ENCODE measurements at regions not wholly inside any gene's neighbourhood (a gene's known extent, or its start where the extent isn't known, plus 50 kb on each side); places are given as distances from the start of the nearest gene placed in this dataset.
A peak's percentile ranks its signal among the peaks of the same experiment; 100 is the strongest.
"Not testable (repeated sequence)": the region's sequence is repeated elsewhere in the genome, so short reads cannot be mapped to it uniquely, and the experiment has no call there.

DNA sequence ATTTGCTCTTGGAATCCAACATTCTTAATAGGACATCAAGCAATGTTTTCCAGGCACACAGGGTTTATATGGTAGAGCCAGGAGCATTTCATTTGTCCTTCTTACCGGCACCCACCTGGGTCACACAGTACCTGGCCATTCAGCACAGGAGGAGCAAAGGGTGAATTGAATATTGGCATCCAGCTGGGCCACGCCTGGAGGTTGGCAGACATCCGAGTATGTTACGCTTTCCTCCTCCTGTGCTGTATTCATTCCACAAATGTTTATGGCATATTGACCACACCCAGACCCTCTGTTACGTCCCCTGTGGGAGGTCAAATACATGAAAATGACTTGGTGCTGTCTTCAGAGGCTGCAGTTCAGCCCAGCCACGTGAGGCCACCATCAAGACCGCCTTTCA lies 206.2 kb downstream of the RTP5 start:
- no peak for DNase-seq
- Mint-ChIP-seq H3K4me1 (peaks cover 21 to 22% of the 10 kb centered on the region in 2 experiments), H3K36me3 (ENCODE audit: insufficient read depth in 1 of 3, low read depth in 3 of 3) (no peaks in the 10 kb centered on the region), H3K9me3 (no peaks in the 10 kb centered on the region), H3K27me3 (ENCODE audit: low read depth) (peaks cover 68% of the 10 kb centered on the region), H3K4me3 (peak overlapping the region in 1 of 2 experiments; percentile 31; a peak in 1 of 5 replicates), H3K27ac (no peak overlapping the region; a peak in 1 of 7 replicates)
- no peak overlapping the region for H3K14ac ChIP-seq (ENCODE audit: insufficient read depth, low read length)
- no peak overlapping the region for H2BK12ac ChIP-seq (ENCODE audit: insufficient read length, low read depth, low read length)
- H2AK5ac ChIP-seq (ENCODE audit: insufficient read length, low read length), result no peak overlapping the region
- H3K9me3 ChIP-seq (ENCODE audit: control insufficient read depth, low read depth, low read length), result no peaks in the 10 kb centered on the region
- WGBS (ENCODE audit: extremely low coverage, insufficient read length, low lambda C conversion rate), result no CpG with 5 or more reads among the region's 7 CpGs
- no peak overlapping the region for H3K23ac ChIP-seq (ENCODE audit: insufficient read length, low read depth, low read length)
- no peak overlapping the region for H4K8ac ChIP-seq (replicated peaks; ENCODE audit: insufficient read length, low read depth, low read length)
- peaks cover 3% of the 10 kb centered on the region; the same call in 1 of the 2 replicates for H3K4me1 ChIP-seq (ENCODE audit: insufficient read depth, low read length)
- no peak overlapping the region for H2BK20ac ChIP-seq (ENCODE audit: low read depth, low read length, poor library complexity, severe bottlenecking)
- no peak overlapping the region for H3K18ac ChIP-seq (ENCODE audit: insufficient read length, low read depth, low read length)
- no peaks in the 10 kb centered on the region for H3K79me2 ChIP-seq (ENCODE audit: insufficient read depth, low read length)
- H4K20me1 ChIP-seq (ENCODE audit: control insufficient read depth, insufficient read depth, insufficient read length), result no peaks in the 10 kb centered on the region
- H3K27me3 ChIP-seq (ENCODE audit: insufficient read depth, low read length), result no peaks in the 10 kb centered on the region
- no peak overlapping the region for H3K4me2 ChIP-seq (ENCODE audit: insufficient read depth, insufficient read length, low read length)
- H2BK120ac ChIP-seq (ENCODE audit: low read depth, low read length, poor library complexity, severe bottlenecking), result no peak overlapping the region
- no peak overlapping the region for H4K91ac ChIP-seq (ENCODE audit: insufficient read length, low read depth, low read length)
- H3K23me2 ChIP-seq (ENCODE audit: insufficient read length, low read depth, low read length, poor library complexity, severe bottlenecking), result no peaks in the 10 kb centered on the region
- no peaks in the 10 kb centered on the region for H3K79me1 ChIP-seq (ENCODE audit: insufficient read depth, low read depth, low read length, poor library complexity, severe bottlenecking)
- no peak overlapping the region for H2BK5ac ChIP-seq (ENCODE audit: insufficient read length, low read length)
- no peak overlapping the region for H2BK15ac ChIP-seq (ENCODE audit: low read depth, low read length)
- no peak overlapping the region for H2AFZ ChIP-seq (ENCODE audit: low read length)
- TF ChIP-seq, protein P1, sequence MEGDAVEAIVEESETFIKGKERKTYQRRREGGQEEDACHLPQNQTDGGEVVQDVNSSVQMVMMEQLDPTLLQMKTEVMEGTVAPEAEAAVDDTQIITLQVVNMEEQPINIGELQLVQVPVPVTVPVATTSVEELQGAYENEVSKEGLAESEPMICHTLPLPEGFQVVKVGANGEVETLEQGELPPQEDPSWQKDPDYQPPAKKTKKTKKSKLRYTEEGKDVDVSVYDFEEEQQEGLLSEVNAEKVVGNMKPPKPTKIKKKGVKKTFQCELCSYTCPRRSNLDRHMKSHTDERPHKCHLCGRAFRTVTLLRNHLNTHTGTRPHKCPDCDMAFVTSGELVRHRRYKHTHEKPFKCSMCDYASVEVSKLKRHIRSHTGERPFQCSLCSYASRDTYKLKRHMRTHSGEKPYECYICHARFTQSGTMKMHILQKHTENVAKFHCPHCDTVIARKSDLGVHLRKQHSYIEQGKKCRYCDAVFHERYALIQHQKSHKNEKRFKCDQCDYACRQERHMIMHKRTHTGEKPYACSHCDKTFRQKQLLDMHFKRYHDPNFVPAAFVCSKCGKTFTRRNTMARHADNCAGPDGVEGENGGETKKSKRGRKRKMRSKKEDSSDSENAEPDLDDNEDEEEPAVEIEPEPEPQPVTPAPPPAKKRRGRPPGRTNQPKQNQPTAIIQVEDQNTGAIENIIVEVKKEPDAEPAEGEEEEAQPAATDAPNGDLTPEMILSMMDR (conservative IDR thresholded peaks at IDR 0.05), result no peak
- no peak overlapping the region for H3T11ph ChIP-seq (ENCODE audit: low read length)
- H3K9ac ChIP-seq (ENCODE audit: extremely low read depth, insufficient read length, low read length), result no peak overlapping the region
- no peak overlapping the region for H3K4ac ChIP-seq (ENCODE audit: low read depth, low read length)
- H4K5ac ChIP-seq (ENCODE audit: insufficient read length, low read depth, low read length), result no peak overlapping the region
- H3K56ac ChIP-seq (ENCODE audit: insufficient read length, low read depth, low read length), result no peak overlapping the region
- no peak overlapping the region for H3K27ac ChIP-seq (ENCODE audit: insufficient read length, low read depth, low read length)

DNA sequence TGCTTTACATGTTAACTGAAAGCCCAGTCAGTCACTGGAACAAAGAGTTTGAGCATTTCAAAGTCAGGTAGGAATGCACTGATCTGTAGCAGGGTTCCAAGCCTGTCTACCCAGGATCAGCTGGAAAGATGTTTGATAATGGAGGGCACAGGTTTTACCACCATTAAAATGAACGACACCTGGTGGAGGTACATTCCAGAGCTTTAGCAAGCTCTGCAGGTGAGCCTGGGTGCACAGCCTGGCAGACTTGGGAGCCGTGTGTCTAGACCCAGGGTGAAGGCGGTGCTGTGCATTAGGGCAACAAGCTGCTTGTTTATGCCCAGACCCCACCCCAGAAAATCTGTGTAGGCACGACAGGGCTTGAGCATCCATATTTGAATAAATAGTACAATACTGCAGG lies 206.7 kb downstream of the RTP5 start:
- not testable (repeated sequence) for H2AK5ac ChIP-seq (ENCODE audit: insufficient read length, low read length); H3K9me3 ChIP-seq (ENCODE audit: control insufficient read depth, low read depth, low read length); H3K9ac ChIP-seq (ENCODE audit: extremely low read depth, insufficient read length, low read length); H4K8ac ChIP-seq (replicated peaks; ENCODE audit: insufficient read length, low read depth, low read length); H2BK20ac ChIP-seq (ENCODE audit: low read depth, low read length, poor library complexity, severe bottlenecking); H3K9me3 Mint-ChIP-seq; H3K4me1 ChIP-seq (ENCODE audit: insufficient read depth, low read length); H4K91ac ChIP-seq (ENCODE audit: insufficient read length, low read depth, low read length); H3K14ac ChIP-seq (ENCODE audit: insufficient read depth, low read length); H2BK12ac ChIP-seq (ENCODE audit: insufficient read length, low read depth, low read length); H3K79me2 ChIP-seq (ENCODE audit: insufficient read depth, low read length); H3K4me2 ChIP-seq (ENCODE audit: insufficient read depth, insufficient read length, low read length); DNase-seq; H3K56ac ChIP-seq (ENCODE audit: insufficient read length, low read depth, low read length); H2BK5ac ChIP-seq (ENCODE audit: insufficient read length, low read length); H3K23me2 ChIP-seq (ENCODE audit: insufficient read length, low read depth, low read length, poor library complexity, severe bottlenecking); H4K5ac ChIP-seq (ENCODE audit: insufficient read length, low read depth, low read length); H3K27me3 ChIP-seq (ENCODE audit: insufficient read depth, low read length); H2BK15ac ChIP-seq (ENCODE audit: low read depth, low read length); H3K23ac ChIP-seq (ENCODE audit: insufficient read length, low read depth, low read length); H3T11ph ChIP-seq (ENCODE audit: low read length); H3K4me3 Mint-ChIP-seq; H2BK120ac ChIP-seq (ENCODE audit: low read depth, low read length, poor library complexity, severe bottlenecking); H2AFZ ChIP-seq (ENCODE audit: low read length); H3K79me1 ChIP-seq (ENCODE audit: insufficient read depth, low read depth, low read length, poor library complexity, severe bottlenecking); H3K18ac ChIP-seq (ENCODE audit: insufficient read length, low read depth, low read length); H3K4ac ChIP-seq (ENCODE audit: low read depth, low read length); H3K27ac ChIP-seq (ENCODE audit: insufficient read length, low read depth, low read length); H3K36me3 Mint-ChIP-seq (ENCODE audit: insufficient read depth in 1 of 3, low read depth in 3 of 3); H4K20me1 ChIP-seq (ENCODE audit: control insufficient read depth, insufficient read depth, insufficient read length); H3K27ac Mint-ChIP-seq
- Mint-ChIP-seq H3K4me1 (peaks cover 16 to 18% of the 10 kb centered on the region in 2 experiments), H3K27me3 (ENCODE audit: low read depth) (peaks cover 68% of the 10 kb centered on the region)
- no CpG with 5 or more reads among the region's 4 CpGs for WGBS (ENCODE audit: extremely low coverage, insufficient read length, low lambda C conversion rate)
